ENCODE measurements at regions not wholly inside any gene's neighbourhood (a gene's known extent, or its start where the extent isn't known, plus 50 kb on each side); places are given as distances from the start of the nearest gene placed in this dataset.

- Histone ChIP-seq H3K27me3 (replicated peaks) (no peaks in the 10 kb centered on the region), H3K36me3 (replicated peaks) (no peaks in the 10 kb centered on the region), H3K27ac (no peak overlapping the region), H3K4me3 (ENCODE audit: low read depth, low read length) (no peak overlapping the region)
- DNase-seq = no peak
- no peak for TF ChIP-seq CTCF (IDR thresholded peaks at IDR 0.05; ENCODE audit: low read depth, low read length, missing control alignments)
- in situ Hi-C loops (cut with HindIII; ENCODE audit: low pct_ligation_motif_present, low sequenced_read_pairs) = no loop called here
These were observed 465.5 kb upstream of the ACTRT1 start for GRCh38 chrX:128517691-128518090.

- DNase-seq = no peak
- Histone ChIP-seq H3K27ac (no peak overlapping the region), H3K4me3 (ENCODE audit: low read depth, low read length) (no peak overlapping the region), H3K36me3 (replicated peaks) (no peaks in the 10 kb centered on the region), H3K27me3 (replicated peaks) (no peaks in the 10 kb centered on the region)
- in situ Hi-C loops (cut with HindIII; ENCODE audit: low pct_ligation_motif_present, low sequenced_read_pairs) = no loop called here
- TF ChIP-seq CTCF (IDR thresholded peaks at IDR 0.05; ENCODE audit: low read depth, low read length, missing control alignments) = no peak
These were observed 452.3 kb upstream of the ACTRT1 start for GRCh38 chrX:128504496-128504895.

DNA sequence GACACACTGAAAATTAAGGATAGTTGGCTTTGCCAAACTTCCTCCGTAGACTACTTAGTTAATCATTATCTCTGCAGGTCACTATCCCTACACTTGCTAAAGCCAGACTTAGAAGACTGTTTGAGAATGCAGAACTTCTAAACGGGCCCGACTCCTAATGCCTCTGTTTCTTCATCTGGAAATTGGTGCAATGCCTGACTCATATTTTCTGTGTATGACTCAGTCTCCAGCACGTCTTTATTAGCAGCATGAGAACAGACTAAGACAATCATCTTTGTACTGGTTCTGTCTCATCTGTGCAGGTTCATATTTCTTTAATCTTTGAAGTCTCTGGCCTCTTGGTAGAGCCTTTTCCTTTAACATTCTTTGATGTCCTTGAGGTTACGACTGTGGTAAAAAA, 411.9 kb upstream of the ACTRT1 start:
- no peak for DNase-seq
- Histone ChIP-seq H3K4me3 (ENCODE audit: low read depth, low read length) (no peak overlapping the region), H3K36me3 (replicated peaks) (no peaks in the 10 kb centered on the region), H3K27me3 (replicated peaks) (no peaks in the 10 kb centered on the region), H3K27ac (no peak overlapping the region)
- TF ChIP-seq CTCF (IDR thresholded peaks at IDR 0.05; ENCODE audit: low read depth, low read length, missing control alignments) = no peak
- in situ Hi-C loops (cut with HindIII; ENCODE audit: low pct_ligation_motif_present, low sequenced_read_pairs) = no loop called here

DNA sequence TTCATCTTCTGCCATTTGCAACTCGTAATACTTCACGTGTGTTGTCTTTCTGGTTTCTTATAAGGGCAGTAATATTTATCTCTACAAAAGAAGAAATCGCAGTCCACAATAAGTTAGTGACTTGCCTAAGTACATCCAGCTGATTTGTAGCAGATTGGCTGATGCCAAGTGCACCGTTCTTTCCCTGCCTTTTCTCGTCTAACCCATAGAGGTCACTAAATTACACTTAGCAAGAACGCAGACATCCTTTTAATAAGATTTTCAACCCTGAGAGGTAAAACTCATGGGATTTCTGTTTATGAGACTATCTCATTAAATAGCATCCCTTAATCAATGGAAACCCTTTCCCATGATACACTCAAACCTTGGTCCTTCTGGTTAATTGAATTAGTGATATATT, 408.6 kb upstream of the ACTRT1 start:
- H3K36me3 ChIP-seq (replicated peaks) = no peaks in the 10 kb centered on the region

DNA sequence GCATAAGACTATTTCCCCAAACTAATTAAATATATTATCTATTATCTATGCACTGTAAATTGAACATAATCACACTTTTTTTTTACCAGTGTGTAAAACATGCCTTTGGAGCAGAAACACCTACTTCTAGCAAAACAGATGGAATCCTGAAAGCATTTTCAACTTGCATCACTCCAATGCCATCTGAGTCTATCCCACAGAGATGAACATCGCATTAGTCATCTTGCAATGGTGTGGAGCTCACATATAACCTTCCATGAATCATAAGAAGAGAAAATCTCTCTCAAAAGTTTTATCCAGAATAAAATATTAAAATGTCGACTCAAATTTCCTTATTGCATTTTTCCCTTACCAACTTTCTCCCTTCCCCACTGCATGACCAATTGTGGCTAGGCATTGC, 406.7 kb upstream of the ACTRT1 start:
- H3K36me3 ChIP-seq (replicated peaks) = no peaks in the 10 kb centered on the region
- in situ Hi-C loops (cut with HindIII; ENCODE audit: low pct_ligation_motif_present, low sequenced_read_pairs) = no loop called here
- H3K27ac ChIP-seq = no peak overlapping the region
- TF ChIP-seq CTCF (IDR thresholded peaks at IDR 0.05; ENCODE audit: low read depth, low read length, missing control alignments) = no peak
- no peak for DNase-seq
- H3K4me3 ChIP-seq (ENCODE audit: low read depth, low read length) = no peak overlapping the region
- H3K27me3 ChIP-seq (replicated peaks) = no peaks in the 10 kb centered on the region

More for the DNA sequence above, 408.6 kb upstream of the ACTRT1 start:
- Histone ChIP-seq H3K27ac (no peak overlapping the region), H3K27me3 (replicated peaks) (no peaks in the 10 kb centered on the region), H3K4me3 (ENCODE audit: low read depth, low read length) (no peak overlapping the region)
- no peak for TF ChIP-seq CTCF (IDR thresholded peaks at IDR 0.05; ENCODE audit: low read depth, low read length, missing control alignments)
- in situ Hi-C loops (cut with HindIII; ENCODE audit: low pct_ligation_motif_present, low sequenced_read_pairs) = no loop called here
- DNase-seq = no peak

- Histone ChIP-seq H3K36me3 (replicated peaks) (no peaks in the 10 kb centered on the region), H3K27ac (no peak overlapping the region), H3K27me3 (replicated peaks) (no peaks in the 10 kb centered on the region), H3K4me3 (ENCODE audit: low read depth, low read length) (no peak overlapping the region)
- no peak for TF ChIP-seq CTCF (IDR thresholded peaks at IDR 0.05; ENCODE audit: low read depth, low read length, missing control alignments)
- DNase-seq = no peak
- in situ Hi-C loops (cut with HindIII; ENCODE audit: low pct_ligation_motif_present, low sequenced_read_pairs) = no loop called here
These were observed 405.5 kb upstream of the ACTRT1 start for GRCh38 chrX:128457674-128458073.
